ENCODE measurements at regions not wholly inside any gene's neighbourhood (a gene's known extent, or its start where the extent isn't known, plus 50 kb on each side); places are given as distances from the start of the nearest gene placed in this dataset.
A peak's percentile ranks its signal among the peaks of the same experiment; 100 is the strongest.

DNA sequence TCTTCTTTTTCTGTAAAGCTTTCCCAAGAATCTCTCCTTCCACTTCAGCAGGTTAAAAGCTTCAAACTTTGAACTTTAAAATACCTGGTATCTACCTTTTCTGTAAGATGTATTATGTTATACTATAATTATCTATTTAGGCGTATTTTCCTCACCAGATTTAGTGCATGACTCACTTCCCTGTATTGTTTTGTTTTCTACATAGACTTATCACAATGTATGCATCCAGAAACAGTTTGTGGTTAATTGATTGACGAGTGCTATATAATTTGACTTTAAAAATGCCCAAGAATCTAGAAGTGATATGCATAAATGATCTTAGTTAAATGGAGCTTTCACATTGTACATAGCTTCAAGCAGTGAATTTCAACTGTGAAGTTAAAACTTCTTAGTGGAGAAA lies 473.9 kb upstream of the CDH2 start:
- DNase-seq = no peak

DNA sequence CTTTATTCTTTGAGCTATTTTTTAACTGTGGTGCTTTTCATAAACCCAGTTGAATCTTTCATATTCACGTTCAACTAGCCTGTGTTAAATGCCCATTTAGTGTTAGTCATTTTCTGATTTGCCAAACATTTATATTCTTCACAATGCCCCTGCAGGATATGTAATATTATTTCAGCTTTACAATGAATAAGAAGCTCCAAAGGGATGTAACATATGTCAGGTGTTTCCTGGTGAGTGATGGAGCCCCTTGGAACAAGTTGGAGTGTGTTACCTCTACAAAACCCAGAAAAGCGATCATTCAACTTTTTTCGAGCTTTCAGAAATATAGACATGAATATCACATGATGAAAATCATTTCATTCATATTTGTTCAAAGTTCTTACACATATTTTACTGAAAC lies 471.0 kb upstream of the CDH2 start:
- no peak for DNase-seq

DNA sequence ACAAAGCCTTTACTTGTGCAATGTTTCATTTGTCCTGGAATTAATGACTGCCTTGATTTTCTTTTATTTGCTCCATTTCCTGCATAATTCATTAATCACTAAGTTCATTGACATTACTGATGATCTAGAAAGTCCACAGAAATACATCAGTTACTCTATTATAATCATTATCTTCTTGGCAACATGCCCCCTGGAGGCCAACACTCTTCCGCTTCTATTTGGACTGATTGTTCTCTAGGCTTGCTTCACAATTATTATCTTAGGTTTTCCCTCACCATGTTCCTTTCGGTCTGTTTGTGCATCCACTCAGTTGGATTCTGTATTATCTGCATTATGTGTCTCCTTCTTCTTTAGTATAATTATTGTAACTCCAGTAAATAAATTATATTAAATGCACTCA lies 461.0 kb upstream of the CDH2 start:
- DNase-seq = no peak

DNA sequence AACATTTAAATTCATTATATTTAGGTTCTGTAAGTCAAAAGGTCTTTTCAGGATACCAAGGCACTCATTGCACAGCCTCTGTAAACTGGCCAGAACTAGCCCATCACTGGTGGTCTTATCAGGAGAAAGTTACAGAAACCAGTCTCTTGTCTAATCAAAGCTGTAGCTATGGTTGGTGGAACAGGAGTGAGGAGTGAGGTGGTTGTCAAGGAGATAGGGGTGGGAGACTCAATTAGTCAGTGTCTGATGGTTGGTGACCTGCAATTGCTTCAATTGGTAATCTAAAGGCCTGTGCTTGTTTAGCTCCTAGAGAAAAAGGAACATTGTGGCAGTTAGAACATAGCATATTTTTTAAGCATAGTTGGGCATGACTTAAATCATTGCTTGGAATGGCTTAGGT lies 458.6 kb upstream of the CDH2 start:
- no peak for DNase-seq

DNA sequence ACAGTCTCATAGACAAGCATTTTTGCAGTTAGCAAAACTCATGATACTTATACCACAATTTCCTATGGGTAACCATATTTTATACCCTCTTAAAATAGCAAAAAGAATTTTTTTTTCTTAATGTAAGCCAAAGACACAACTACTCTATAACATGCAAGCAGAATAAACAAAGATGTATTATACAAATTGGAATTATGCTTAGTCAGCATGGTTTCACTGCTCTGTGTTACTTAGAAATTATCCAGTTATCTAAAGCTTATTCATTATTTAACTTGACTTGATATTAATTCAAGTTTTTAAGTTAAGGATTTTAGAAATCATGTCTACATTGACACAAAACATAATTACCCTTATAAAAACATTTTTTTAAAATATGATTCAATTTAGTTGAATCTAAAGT lies 449.8 kb upstream of the CDH2 start:
- no peak for DNase-seq

DNA sequence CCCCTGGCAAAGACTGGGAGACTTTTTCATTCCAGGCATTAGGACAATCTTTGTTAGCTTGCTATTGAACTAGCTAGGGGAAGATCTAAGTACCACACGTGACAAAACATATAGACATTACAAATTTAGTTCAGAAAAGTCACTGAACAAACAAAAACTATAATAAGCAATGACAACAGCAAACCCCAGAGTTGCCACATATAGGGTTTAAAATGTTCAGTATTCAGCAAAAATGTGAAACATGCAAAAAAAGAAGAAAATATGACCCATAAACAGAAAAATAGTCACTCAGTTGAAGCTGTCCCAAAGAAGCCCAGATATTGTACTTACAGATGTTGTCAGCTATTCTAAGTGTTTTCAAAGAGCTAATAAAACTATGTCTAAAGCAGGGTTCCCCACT lies 431.1 kb upstream of the CDH2 start:
- no peak for DNase-seq

DNA sequence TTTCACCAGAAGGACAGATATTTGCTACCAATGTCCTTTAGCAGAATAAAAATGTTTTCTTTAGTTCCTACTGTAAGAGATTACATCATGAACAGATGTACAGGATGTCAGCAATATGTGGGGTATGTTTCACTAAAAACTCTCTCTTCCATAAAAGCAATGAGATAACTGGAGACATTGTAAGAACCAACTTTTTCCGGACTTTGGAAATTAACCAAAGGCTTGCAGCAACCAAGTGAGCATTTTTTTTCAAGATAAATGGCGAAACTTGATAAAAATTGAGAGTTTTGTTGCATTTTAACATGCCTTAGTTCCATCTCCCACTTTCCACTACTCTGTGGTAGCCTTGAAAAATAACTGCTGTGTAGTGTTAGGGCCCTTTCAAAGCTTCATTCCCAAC lies 429.8 kb upstream of the CDH2 start:
- DNase-seq = no peak

DNA sequence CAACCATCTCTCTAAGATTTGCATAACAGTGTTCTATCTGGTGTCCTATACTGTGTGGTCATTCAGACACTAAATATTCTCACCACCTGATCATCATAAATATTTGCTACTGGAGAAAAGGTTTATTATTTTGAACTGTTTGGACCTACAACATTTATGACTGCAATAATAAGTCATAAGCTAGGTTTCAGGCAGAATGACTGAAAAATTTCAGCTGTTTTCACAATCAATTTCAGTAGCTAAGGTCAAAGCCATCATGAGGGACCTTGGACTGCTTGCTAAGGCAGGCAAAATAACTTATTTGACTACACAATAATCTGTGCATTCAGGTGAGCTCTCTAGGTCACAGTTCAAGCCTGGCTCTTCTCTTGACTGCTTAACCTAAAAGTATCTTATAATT lies 425.5 kb upstream of the CDH2 start:
- no peak for DNase-seq

DNA sequence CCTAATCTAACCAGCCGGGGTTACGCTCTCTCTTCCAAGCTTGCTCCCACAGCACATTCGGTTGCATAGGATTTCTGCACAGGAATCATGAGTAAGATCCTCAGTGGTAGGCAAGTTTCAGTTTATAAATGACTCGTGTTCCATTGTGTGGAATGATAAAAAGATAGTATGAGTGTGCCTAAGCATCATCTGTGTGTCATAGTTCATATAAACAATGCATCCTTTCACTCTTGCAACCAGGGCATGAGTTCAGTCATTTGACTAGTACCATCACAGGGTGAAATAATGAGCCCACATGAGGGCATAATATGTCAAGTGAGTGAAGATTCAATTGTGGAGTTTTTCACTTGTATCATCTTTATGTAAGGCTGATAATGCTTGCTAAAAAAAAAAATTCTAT lies 417.1 kb upstream of the CDH2 start:
- peak; percentile 83 for DNase-seq

DNA sequence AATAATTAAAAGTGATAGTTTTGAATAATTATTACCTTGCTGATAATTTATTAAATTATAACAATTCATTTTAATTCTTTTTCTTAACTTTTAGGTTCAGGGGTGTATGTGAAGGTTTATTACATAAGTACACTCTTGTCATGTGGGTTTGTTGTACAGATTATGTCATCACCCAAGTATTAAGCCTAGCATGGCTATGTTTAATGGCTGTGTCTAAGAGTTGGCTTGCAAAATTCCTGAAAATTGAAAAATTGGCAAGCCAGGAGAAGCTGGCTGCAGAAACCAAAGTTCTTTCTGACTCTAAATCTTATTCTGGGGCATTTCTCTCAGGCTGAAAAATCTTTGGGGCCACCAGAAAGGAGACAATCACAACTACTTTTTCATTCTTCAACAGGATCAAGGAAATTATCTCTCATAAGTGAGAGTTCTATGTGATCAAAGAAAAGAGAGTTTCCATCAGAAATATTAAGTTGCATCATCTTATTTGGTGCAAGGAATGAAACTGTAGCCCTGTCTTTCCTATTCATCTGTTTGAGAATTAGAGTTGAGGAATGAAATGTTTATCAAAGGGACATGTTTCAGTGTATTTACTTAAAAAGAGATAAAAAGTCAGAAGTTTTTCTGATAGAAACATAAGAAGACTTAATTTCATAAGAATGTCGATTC lies 412.1 kb upstream of the CDH2 start:
- DNase-seq = peak; percentile 41

DNA sequence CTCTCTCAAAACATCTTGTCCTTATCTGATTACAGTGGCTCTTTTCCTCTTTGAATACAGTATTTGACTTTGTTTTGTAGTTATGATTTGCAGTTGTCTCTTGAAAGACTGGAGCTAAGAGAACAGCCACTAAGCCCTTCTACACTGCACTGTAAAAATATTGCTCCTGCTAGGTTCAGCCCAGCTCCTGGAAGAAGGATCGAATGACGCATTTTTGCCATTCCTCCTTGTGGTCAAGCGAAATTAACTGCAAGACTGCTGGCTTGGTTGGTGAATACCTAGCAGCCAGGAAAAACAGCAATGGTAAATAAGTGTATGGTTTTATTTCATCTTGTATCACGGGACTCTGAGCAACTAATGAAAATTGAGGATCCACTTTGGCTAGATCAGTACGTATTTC lies 407.8 kb upstream of the CDH2 start:
- DNase-seq = peak; percentile 72

DNA sequence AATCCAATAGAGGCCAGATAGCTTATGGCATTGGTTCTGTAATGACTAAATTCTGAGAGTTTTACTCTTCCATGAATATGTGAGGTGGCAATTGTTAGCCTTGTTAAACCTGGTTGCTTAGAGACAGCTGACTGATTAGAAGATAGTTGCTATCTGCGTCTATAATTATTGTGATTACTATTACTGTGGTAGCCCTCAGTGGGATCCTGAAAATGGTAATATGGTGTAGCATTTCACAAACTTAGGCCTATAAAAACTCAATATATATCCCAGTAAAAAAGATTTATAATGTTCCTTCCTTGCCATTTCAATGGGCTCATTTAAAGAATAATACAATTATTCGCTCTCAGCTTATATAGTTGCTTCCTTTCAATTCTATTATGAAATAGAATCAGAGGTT lies 405.8 kb upstream of the CDH2 start:
- no peak for DNase-seq

DNA sequence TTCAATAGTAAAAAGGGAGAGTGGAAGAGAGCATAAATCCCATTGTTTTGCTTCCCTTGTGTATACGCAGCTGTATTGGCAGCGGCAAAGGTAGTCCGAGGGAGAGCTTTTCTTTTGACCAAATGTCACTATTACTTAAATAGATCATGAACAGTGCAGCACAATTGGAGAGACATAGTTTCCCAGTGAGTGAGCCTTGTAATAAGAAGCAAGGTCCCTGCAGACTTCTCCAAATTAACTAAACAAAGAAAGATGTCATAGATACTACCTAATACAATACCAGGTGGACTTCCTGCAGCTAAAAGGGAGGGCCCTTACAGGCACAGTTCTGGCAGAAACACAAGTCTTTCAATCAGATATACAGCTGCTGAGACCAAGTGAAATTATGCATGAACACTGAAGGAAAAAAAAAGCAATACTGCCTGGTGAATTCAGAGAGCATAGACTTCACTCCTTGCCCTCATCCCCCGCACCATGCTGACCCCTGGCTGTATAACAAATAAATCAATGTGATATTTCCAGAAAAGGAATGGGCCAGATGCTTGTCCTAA lies 404.7 kb upstream of the CDH2 start:
- no peak for DNase-seq

DNA sequence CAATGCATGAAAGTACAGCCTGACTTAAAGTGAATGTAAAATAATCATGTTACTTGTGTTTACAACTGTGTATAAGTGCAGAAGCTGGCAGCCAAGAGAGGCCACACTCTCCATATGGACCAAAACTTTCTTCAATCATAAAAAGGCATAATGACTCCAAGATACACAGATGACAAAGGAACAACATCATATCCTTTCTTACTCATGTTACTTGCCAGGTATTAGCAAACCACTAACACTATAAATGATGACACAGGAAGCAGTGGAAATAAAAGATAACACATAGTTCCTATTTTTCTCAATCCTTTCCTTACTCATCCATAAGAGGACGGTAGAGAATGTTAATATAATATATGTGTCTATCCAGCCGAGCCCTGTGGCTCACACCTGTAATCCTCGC lies 400.0 kb upstream of the CDH2 start:
- DNase-seq = peak; percentile 8

DNA sequence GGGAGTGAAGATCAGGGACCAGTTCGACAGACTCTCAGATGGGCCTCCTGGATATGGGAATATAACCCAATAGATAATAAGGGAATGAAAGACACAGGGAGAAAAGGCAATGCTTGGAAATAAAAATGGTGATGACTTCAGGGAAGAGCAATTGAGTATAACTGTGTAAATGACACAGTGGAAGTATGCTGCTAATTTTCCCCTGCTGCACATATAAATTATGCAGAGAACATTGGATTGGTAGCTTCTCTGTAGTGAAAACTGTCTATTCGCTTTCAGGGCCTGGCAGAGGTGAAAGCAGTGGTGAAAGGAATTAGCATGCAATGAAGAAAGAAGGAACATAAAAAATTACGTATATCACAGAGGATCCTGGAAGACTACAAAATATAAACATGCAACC lies 398.2 kb upstream of the CDH2 start:
- no peak for DNase-seq

DNA sequence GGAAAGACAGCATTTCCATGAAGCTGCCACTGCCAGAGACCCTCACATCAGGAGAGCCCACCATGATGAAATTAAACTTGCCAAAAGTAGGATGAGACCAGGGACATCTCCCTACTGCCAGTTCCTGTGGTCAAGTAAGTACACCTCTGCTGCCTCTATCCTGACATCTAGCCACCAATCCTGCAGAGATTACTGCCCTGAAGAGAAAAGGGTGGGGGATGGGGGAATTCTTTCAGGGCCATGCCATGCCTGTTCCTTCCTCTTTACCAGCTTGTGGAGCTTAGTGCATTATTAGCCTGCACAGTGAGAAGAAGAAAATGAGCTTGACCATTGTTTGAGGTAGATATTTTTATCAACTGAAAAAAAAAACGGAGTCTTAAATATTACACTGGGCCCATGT lies 397.2 kb upstream of the CDH2 start:
- DNase-seq = no peak

DNA sequence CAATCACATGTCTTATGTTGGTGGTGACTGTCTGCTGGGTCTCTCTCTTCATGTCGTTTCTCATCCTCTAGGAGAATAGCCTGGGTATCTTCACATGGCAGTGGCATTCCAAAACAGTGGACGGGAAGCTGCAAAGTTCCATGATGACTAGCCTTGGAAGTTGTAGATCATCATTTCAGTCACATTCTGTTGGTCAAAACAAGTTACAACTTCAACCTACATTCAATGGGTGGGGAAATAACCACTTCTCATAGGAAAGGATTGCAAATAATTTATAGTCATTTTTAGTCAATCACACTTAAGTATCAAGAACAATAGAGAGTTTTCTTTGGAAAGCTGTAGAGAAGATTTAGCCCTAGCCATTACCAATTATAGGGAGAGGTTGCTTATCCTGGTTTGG lies 395.0 kb upstream of the CDH2 start:
- DNase-seq = no peak

DNA sequence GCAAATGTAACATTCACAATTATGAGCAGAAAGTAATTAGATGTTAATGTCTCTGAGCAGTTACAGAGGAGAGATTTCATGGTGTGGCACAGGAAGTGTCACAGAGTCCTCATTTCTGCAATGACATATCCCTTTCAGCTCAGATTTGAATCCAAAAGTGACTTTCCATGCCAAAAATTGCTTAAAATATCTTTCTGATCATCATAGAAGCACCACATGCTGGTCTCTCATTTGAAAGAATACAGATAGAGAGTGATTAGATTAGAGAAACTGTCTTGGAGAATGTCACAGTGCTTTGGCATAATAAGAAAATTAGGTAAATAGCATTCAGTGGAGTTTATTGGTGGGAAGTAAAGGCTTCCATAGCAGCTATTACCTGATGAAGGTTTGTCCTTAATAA lies 383.4 kb upstream of the CDH2 start:
- DNase-seq = no peak

DNA sequence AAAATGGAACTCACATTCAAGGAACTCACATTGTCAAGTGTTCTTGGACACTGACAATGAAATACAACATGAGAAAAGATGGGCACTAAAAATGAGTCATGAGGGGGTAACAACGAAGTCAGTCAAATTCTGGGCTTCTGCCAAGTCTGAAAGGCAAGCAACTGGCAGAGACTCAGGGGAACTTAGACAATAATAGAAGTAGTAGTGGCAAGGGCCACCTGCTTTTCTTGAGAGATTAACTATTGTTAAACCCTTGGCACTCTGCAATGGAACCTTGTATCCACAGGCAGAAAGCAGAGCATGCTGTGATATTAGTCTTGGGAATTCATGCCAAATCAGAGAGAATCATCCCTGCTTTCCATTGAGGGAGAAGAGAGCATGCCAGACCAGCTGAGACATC lies 382.6 kb upstream of the CDH2 start:
- peak; percentile 3 for DNase-seq

DNA sequence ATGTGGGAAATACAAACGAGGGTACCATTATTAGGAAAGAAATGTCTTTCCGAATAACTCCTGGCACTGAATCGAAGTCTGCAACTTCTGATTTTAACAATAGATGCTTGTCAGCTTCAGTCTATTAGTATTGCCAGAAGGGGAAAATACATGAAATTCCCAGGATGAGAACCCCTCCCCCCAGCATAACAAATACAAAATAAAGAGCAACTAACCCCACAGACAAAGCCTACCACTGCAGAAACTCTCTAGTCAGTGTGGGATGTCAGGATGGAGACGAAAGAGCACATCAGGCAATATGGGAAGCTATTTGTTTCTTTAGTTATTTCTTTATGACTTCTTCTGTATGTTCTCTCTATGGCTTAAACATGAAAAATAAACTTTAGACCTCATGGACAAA lies 365.0 kb upstream of the CDH2 start:
- no peak for DNase-seq

DNA sequence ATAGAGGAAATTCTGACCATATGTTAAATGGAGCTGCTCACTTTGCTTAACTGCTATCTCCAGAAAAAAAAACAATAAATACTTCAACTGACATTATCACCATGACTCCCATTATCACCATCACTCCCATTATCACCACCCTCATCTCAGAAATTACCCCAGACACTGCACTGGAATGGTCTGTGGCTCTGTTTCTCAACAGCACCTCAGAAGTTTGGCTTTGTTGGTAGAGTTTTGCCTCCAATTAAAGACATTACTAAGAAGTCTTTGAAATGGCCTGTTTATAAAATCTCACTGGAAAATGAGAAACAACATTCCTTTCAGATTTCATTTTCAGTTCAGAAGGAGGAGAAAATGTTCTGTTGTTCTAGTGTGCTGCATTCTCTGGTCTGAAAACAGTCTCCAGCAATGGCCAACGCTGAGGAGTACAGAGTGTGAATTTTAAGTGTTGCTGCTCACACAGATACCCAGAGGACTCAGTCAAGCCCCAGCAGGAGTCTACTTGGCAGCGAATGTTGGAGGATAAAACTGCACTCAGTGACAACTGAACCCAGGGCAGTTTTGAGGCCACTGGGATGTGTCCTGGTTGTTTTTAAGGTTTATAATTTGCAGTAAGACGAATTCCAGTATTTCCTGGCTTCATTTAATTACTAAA lies 364.5 kb upstream of the CDH2 start:
- DNase-seq = no peak

DNA sequence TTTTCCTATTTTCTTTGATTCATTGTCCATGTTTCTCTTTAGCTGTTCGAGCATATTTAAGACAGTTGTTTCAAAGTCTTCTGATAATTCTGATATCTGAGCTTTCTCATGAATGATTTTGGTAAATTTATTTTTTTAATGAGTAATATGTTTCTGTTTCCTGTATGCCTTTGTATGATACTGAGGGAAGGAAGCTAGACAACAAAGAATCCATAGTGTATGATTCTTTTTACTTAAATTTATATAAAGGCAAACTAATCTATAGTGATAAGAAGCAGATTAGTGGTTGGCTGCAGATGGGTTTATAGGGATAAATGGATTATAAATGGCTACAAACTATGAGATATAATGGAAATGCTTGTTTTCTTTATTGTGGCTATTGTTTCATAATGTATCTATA lies 352.7 kb upstream of the CDH2 start:
- no peak for DNase-seq

DNA sequence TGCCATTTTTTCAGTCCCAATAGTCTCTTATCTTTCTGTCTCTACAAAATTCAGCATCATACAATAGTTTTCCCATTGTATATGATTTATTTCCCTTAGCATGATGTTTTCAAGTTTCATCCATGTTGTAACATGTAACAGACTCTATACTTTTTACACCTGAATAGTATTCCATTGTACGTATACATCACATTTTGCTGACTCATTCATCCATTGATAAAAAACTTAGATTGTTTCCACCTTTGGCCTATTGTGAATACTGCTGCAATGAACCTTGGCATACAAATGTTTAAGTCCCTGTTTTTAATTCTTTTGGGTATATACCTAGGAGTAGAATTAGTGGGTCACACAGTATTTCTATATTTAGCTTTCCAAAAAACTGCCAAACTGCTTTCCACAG lies 349.3 kb upstream of the CDH2 start:
- DNase-seq = no peak

DNA sequence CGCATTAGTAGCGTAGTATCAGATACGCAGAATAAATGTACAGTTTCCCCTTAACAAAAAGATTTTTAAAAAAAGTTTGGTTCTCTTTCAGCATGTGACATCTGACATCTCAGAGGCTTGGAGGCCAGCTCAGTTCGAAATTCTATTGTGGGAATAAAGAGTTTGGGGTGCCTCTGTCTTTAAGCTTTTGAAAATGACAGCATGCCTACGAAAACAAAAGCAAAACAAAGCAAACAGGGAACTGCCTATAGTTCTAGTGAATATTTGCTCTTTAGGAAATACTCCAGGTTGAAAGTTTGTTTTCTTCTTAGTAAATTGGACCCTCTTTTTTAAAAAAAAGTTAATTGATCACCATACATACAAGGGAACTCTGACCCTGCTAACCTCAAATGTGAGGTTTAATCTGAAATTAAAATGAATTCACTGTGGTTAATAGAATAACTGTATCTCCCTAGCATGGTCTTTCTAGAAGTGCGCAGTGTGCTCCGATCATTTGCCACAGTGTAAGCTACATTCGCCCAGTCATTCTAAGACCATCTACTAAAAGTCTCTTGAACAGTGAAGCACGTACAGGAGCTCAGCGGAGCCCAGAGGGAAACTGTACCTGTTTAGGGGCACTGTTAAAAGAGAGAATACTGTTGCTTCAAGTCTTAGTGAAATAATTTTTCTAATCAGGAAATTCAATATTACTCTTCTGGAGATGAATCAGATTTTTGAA lies 347.0 kb upstream of the CDH2 start:
- DNase-seq = no peak

Data from HCEC 1CT (cell line).